ENCODE measurements at regions not wholly inside any gene's neighbourhood (a gene's known extent, or its start where the extent isn't known, plus 50 kb on each side); places are given as distances from the start of the nearest gene placed in this dataset.

DNA sequence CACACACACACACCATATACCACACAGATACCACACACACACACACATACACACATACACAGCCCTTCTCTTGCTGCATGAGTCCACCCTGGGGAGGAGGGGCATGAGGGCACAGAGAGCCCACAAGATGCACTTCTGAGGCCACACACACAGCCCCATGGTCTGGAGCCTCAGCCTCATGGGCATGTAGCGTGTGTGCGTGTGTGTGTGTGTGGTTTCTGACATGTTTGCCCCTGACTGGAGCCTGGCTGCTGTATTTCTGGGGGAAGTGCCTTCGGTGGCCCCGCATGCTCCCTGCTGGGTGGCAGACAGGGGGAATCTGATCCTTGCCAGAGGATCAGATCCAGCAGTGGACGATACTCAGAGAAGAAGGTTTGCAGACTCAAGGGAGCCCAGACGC lies 97.0 kb upstream of the PRR5 start:
- TF ChIP-seq, protein P1, sequence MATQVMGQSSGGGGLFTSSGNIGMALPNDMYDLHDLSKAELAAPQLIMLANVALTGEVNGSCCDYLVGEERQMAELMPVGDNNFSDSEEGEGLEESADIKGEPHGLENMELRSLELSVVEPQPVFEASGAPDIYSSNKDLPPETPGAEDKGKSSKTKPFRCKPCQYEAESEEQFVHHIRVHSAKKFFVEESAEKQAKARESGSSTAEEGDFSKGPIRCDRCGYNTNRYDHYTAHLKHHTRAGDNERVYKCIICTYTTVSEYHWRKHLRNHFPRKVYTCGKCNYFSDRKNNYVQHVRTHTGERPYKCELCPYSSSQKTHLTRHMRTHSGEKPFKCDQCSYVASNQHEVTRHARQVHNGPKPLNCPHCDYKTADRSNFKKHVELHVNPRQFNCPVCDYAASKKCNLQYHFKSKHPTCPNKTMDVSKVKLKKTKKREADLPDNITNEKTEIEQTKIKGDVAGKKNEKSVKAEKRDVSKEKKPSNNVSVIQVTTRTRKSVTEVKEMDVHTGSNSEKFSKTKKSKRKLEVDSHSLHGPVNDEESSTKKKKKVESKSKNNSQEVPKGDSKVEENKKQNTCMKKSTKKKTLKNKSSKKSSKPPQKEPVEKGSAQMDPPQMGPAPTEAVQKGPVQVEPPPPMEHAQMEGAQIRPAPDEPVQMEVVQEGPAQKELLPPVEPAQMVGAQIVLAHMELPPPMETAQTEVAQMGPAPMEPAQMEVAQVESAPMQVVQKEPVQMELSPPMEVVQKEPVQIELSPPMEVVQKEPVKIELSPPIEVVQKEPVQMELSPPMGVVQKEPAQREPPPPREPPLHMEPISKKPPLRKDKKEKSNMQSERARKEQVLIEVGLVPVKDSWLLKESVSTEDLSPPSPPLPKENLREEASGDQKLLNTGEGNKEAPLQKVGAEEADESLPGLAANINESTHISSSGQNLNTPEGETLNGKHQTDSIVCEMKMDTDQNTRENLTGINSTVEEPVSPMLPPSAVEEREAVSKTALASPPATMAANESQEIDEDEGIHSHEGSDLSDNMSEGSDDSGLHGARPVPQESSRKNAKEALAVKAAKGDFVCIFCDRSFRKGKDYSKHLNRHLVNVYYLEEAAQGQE (IDR thresholded peaks at IDR 0.05) = no peak
- TF ChIP-seq, protein P2, sequence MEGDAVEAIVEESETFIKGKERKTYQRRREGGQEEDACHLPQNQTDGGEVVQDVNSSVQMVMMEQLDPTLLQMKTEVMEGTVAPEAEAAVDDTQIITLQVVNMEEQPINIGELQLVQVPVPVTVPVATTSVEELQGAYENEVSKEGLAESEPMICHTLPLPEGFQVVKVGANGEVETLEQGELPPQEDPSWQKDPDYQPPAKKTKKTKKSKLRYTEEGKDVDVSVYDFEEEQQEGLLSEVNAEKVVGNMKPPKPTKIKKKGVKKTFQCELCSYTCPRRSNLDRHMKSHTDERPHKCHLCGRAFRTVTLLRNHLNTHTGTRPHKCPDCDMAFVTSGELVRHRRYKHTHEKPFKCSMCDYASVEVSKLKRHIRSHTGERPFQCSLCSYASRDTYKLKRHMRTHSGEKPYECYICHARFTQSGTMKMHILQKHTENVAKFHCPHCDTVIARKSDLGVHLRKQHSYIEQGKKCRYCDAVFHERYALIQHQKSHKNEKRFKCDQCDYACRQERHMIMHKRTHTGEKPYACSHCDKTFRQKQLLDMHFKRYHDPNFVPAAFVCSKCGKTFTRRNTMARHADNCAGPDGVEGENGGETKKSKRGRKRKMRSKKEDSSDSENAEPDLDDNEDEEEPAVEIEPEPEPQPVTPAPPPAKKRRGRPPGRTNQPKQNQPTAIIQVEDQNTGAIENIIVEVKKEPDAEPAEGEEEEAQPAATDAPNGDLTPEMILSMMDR (IDR thresholded peaks at IDR 0.05; ENCODE audit: low read depth, low read length, missing input control) = no peak
- TF ChIP-seq JUND (IDR thresholded peaks at IDR 0.05) (no peak), RAD21 (IDR thresholded peaks at IDR 0.05) (no peak)
- TF ChIP-seq, protein P3, sequence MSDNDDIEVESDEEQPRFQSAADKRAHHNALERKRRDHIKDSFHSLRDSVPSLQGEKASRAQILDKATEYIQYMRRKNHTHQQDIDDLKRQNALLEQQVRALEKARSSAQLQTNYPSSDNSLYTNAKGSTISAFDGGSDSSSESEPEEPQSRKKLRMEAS (IDR thresholded peaks at IDR 0.05) = no peak

Data from liver (tissue), 3 donors.